BLaER1 (cell line): ENCODE measurements at regions not wholly inside any gene's neighbourhood (a gene's known extent, or its start where the extent isn't known, plus 50 kb on each side); places are given as distances from the start of the nearest gene placed in this dataset.

Experiments
- H3K27ac ChIP-seq: shearing (Covaris generic); formaldehyde crosslinking; 2 replicates; pipeline ENCODE4 v1.8.1; 2022
- H3K27me3 ChIP-seq: shearing (Covaris generic); formaldehyde crosslinking; 2 replicates; pipeline ENCODE4 v1.8.1; 2022
- H3K36me3 ChIP-seq: shearing (Covaris generic); formaldehyde crosslinking; 2 replicates; pipeline ENCODE4 v1.8.1; 2022
- H3K4me1 ChIP-seq: shearing (Covaris generic); formaldehyde crosslinking; 2 replicates; pipeline ENCODE4 v1.8.1; 2022
- H3K4me2 ChIP-seq: shearing (Covaris generic); formaldehyde crosslinking; 2 replicates; pipeline ENCODE4 v1.8.1; 2022
- H3K4me3 ChIP-seq: shearing (Covaris generic); formaldehyde crosslinking; 2 replicates; pipeline ENCODE4 v1.8.1; 2022
- H3K9ac ChIP-seq: shearing (Covaris generic); formaldehyde crosslinking; 2 replicates; pipeline ENCODE4 v1.8.1; 2022
- H3K9me3 ChIP-seq: shearing (Covaris generic); formaldehyde crosslinking; 2 replicates; pipeline ENCODE4 v1.8.1; 2022
- H4K20me1 ChIP-seq: shearing (Covaris generic); formaldehyde crosslinking; 2 replicates; pipeline ENCODE4 v1.8.1; 2022
- Cebpa-rat ChIP-seq: shearing (Covaris generic); IDR thresholded peaks from 2 replicates; pipeline ENCODE4 v1.8.1; 2022

- peaks cover 20% of the 10 kb centered on the region for H3K4me1 ChIP-seq
- no peak overlapping the region for H3K4me2 ChIP-seq
- TF ChIP-seq Cebpa-rat, result no peak
These were observed 92.4 kb upstream of the TGM3 start for GRCh38 chr20:2203436-2203835.

GRCh38 chr20:2204021-2204420 lies 91.8 kb upstream of the TGM3 start:
- H3K4me1 ChIP-seq, result peaks cover 20% of the 10 kb centered on the region
- H3K27ac ChIP-seq, result no peak overlapping the region
- H3K36me3 ChIP-seq, result no peaks in the 10 kb centered on the region
- H3K9ac ChIP-seq, result no peak overlapping the region
- no peak for TF ChIP-seq Cebpa-rat
- H3K4me2 ChIP-seq, result no peak overlapping the region
- no peaks in the 10 kb centered on the region for H3K9me3 ChIP-seq
- no peaks in the 10 kb centered on the region; the same call in 1 of the 2 replicates for H3K27me3 ChIP-seq
- no peaks in the 10 kb centered on the region for H4K20me1 ChIP-seq
- H3K4me3 ChIP-seq, result no peak overlapping the region

More at GRCh38 chr20:2203436-2203835, 92.4 kb upstream of the TGM3 start:
- no peaks in the 10 kb centered on the region for H3K36me3 ChIP-seq
- H3K4me3 ChIP-seq, result no peak overlapping the region
- no peaks in the 10 kb centered on the region for H4K20me1 ChIP-seq
- no peak overlapping the region for H3K27ac ChIP-seq
- no peaks in the 10 kb centered on the region for H3K9me3 ChIP-seq
- H3K27me3 ChIP-seq, result no peaks in the 10 kb centered on the region; the same call in 1 of the 2 replicates
- no peak overlapping the region for H3K9ac ChIP-seq

- peak overlapping the region; percentile 67; the same call in 1 of the 2 replicates for H3K9ac ChIP-seq
- H3K36me3 ChIP-seq, result no peaks in the 10 kb centered on the region
- H4K20me1 ChIP-seq, result no peaks in the 10 kb centered on the region
- H3K4me2 ChIP-seq, result peak overlapping the region; percentile 95
- no peaks in the 10 kb centered on the region for H3K9me3 ChIP-seq
- H3K27me3 ChIP-seq, result no peaks in the 10 kb centered on the region; the same call in 1 of the 2 replicates
- no peak for TF ChIP-seq Cebpa-rat
- peak overlapping the region; percentile 68 for H3K4me3 ChIP-seq
- peak overlapping the region; percentile 31; the same call in 1 of the 2 replicates for H3K27ac ChIP-seq
- peaks cover 28% of the 10 kb centered on the region for H3K4me1 ChIP-seq
These were observed 88.6 kb upstream of the TGM3 start for GRCh38 chr20:2206957-2207769.

GRCh38 chr20:2207770-2208097 lies 88.1 kb upstream of the TGM3 start:
- H4K20me1 ChIP-seq, result no peaks in the 10 kb centered on the region

GRCh38 chr20:2208897-2209296 lies 86.9 kb upstream of the TGM3 start:
- peaks cover 37% of the 10 kb centered on the region for H3K4me1 ChIP-seq
- no peaks in the 10 kb centered on the region; the same call in 1 of the 2 replicates for H3K27me3 ChIP-seq
- no peaks in the 10 kb centered on the region for H3K36me3 ChIP-seq
- H3K9ac ChIP-seq, result no peak overlapping the region
- H4K20me1 ChIP-seq, result no peaks in the 10 kb centered on the region
- no peak overlapping the region for H3K4me3 ChIP-seq
- H3K9me3 ChIP-seq, result no peaks in the 10 kb centered on the region
- no peak overlapping the region for H3K27ac ChIP-seq
- no peak for TF ChIP-seq Cebpa-rat
- no peak overlapping the region for H3K4me2 ChIP-seq

More at GRCh38 chr20:2207770-2208097, 88.1 kb upstream of the TGM3 start:
- Histone ChIP-seq H3K27ac (no peak overlapping the region), H3K4me1 (peaks cover 29% of the 10 kb centered on the region), H3K36me3 (no peaks in the 10 kb centered on the region), H3K9ac (peak overlapping the region; percentile 67; the same call in 1 of the 2 replicates), H3K4me3 (peak overlapping the region; percentile 68), H3K9me3 (no peaks in the 10 kb centered on the region), H3K27me3 (no peaks in the 10 kb centered on the region; the same call in 1 of the 2 replicates), H3K4me2 (peak overlapping the region; percentile 95)
- TF ChIP-seq Cebpa-rat, result no peak

- H3K36me3 ChIP-seq, result no peaks in the 10 kb centered on the region
- H3K27ac ChIP-seq, result no peak overlapping the region
- H4K20me1 ChIP-seq, result no peaks in the 10 kb centered on the region
- H3K4me2 ChIP-seq, result peak overlapping the region; percentile 4; the same call in 1 of the 2 replicates
- H3K9me3 ChIP-seq, result no peaks in the 10 kb centered on the region
- no peak overlapping the region for H3K4me3 ChIP-seq
- H3K4me1 ChIP-seq, result peaks cover 37% of the 10 kb centered on the region
- no peaks in the 10 kb centered on the region; the same call in 1 of the 2 replicates for H3K27me3 ChIP-seq
- no peak for TF ChIP-seq Cebpa-rat
- H3K9ac ChIP-seq, result no peak overlapping the region
These were observed 84.9 kb upstream of the TGM3 start for GRCh38 chr20:2210646-2211552.

GRCh38 chr20:2212456-2213015 lies 83.3 kb upstream of the TGM3 start:
- Histone ChIP-seq H3K27ac (no peak overlapping the region), H3K9ac (no peak overlapping the region), H4K20me1 (no peaks in the 10 kb centered on the region), H3K4me1 (peaks cover 26% of the 10 kb centered on the region), H3K36me3 (no peaks in the 10 kb centered on the region), H3K4me2 (peak overlapping the region; percentile 38; the same call in 1 of the 2 replicates), H3K27me3 (no peaks in the 10 kb centered on the region), H3K9me3 (no peaks in the 10 kb centered on the region), H3K4me3 (no peak overlapping the region)
- TF ChIP-seq Cebpa-rat, result no peak

- Histone ChIP-seq H3K27ac (no peak overlapping the region), H3K4me3 (no peak overlapping the region), H4K20me1 (no peaks in the 10 kb centered on the region), H3K4me1 (peaks cover 26% of the 10 kb centered on the region), H3K9ac (no peak overlapping the region), H3K4me2 (peak overlapping the region; percentile 38; the same call in 1 of the 2 replicates), H3K36me3 (no peaks in the 10 kb centered on the region), H3K9me3 (no peaks in the 10 kb centered on the region), H3K27me3 (no peaks in the 10 kb centered on the region)
- TF ChIP-seq Cebpa-rat, result no peak
These were observed 82.4 kb upstream of the TGM3 start for GRCh38 chr20:2213401-2213800.

- Histone ChIP-seq H4K20me1 (no peaks in the 10 kb centered on the region), H3K9ac (no peak overlapping the region), H3K4me2 (peak overlapping the region; percentile 29), H3K4me3 (no peak overlapping the region), H3K36me3 (no peaks in the 10 kb centered on the region), H3K27ac (no peak overlapping the region), H3K9me3 (no peaks in the 10 kb centered on the region), H3K4me1 (peaks cover 19% of the 10 kb centered on the region), H3K27me3 (no peaks in the 10 kb centered on the region)
- TF ChIP-seq Cebpa-rat, result no peak
These were observed 77.8 kb upstream of the TGM3 start for GRCh38 chr20:2217857-2218539.
